Hypothalamus (tissue), 51 donors: ENCODE measurements at regions not wholly inside any gene's neighbourhood (a gene's known extent, or its start where the extent isn't known, plus 50 kb on each side); places are given as distances from the start of the nearest gene placed in this dataset.

ENCODE experiments used
- DNase-seq, 51 donors: peaks; one replicate each; lab custom pipeline; 2025; lab: John Stamatoyannopoulos, UW

DNA sequence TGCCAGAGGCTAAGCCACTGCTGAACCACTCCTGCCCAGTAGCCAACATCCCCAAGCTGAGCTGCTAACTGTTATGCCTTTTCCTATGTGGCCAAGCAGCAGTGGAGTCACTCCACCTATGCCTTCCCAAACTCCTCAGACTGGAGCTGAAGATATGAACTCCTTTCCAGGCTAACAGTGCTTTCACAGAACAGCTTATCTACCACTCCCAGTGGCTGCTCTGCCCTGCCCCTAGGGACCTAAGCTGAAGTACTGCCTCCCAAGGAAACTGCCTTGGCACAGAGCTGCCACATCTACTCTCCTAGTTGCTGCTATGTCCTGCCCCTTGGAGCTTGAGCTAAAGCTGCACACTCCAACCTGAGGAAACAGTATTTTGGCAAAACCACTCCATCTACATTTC, 275.9 kb downstream of the RBM43 start:
- DNase-seq = no peak

DNA sequence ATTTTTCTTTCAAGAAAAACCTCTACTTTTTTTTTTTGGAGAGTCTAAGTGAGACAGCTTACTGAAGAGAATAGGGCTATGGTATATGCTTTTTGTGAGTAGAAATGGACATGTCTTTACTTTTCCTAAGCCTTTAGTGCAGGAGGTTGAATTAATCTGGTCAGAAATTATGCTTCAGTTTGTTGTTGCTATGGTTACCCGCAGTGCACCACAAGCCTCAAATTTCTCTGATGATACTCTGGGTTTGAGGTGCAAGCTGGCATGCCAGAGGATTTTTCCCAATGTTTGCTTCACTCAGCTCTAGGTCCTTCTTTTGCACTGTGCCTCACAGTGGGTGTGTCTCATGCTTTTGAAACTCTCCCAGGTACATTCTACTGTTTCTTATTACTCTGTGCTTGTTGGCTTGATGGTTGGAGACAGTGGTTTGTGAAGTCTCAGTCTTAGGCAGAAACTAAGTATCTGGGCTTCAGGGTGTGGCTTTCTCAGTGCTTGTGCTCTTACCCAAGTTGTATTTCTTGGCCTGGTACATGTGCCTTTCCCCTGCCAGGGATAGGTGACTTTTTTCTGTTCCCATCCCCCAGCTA, 278.3 kb downstream of the RBM43 start:
- no peak for DNase-seq

DNA sequence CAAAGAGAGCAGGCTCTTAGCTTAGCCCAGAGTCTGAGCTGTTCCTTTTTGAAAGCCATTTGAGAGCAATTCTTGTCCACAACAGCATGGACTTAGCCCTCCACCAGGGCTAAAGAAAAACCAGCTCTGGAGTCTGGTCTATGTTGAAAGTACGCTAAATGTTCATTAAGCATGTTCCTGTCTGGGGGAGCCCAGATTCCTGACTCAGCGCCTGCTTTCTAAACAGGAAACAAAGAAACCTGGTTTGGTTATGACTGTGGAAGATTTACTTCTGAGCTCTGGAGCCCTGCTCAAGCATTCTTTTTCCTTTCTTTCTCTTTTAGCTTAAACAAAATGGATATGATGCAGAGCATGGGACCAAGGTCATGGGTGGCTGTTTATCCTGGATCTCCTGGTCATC, 279.8 kb downstream of the RBM43 start:
- DNase-seq = no peak

DNA sequence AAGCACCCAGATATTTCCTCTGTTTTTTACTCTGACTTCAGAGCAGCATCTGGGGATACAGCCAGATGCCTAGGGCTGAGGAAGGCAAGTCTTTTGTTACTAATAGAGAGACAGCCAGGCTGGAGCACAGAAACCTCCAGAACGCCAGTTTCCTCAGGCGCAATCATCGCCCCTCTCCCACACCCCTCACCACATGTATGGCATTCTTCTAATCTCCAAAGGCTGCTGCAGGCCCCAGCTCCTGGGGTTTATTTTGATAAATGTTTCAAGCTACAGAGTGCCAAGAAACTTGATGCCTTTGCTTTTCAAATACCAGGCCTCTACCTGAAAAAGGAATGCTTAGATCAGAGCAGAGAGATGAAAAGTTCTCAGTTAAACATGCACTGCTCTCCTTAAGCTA, 283.6 kb downstream of the RBM43 start:
- no peak for DNase-seq

DNA sequence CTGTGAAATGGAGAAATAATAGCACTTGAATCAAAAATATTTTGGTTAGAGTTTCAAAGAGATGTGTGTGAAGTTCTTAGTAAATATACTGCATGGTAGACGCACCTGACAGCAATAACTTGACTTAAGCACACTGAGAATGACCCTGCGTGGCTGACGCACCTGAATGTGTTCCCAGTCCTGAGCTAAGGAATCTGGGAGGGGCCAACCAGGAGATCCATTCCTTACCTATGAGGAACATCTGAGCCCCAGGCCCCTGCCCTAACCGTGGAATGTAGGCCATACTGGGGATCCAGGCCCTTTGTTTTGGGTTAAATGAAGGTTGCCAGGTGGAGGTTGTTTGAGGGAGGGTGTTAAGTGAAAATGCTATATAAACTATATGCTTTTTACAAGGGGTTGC, 284.4 kb downstream of the RBM43 start:
- no peak for DNase-seq

DNA sequence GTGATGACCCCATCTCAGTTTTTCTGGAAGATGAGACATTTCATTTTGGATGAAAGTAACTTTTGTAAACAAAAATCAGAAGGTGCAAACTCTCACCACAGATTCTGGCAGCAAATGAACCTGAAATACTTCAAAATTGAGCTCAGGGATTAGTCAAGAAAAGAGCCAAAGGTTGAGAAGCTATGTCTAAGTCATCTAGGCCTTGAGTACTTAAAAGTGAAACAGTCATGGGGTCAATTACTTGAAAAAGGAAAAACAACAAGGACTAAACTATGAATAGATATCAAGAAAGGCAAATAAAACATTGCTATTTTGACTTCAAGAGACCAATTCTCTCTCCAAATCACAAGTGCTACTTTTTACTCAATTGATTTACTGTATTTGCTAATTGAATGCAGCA, 285.1 kb downstream of the RBM43 start:
- DNase-seq = no peak

DNA sequence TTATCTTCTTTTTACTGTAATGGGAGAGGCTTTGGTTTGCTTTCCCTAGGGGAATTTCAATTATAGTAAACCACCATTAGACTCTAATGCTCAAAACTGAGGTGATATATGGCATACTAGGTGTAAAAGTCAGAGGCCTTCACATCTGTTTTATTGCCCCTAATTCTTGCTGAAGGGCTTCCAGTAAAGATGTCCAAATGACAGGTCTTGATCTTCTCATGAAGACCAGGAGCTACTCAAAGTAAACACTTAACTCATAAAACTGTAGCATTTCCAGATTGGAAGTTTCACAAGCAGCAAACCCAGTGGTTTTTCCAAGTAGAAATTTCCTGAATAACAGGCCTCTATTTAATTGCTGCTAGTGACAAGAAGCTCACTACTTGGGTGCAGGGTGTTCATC, 286.8 kb downstream of the RBM43 start:
- DNase-seq = no peak

DNA sequence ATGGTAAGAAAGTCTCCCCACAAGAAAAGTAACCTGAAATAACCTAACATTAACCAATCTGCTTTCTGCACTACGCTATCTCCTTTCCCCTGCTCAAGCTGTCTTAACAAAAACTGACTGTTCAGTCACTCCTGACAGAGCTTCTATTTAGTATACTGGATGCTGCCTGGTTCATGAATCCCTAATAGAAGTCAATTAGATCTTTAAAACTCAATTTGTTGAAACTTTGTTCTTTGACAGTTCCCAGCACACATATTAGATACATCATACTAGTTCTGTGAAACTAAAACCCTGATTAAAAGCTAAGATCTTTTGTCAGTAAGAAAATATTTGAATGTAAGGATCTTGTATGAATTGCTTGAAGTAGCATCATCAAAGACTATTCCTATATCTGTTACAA, 287.4 kb downstream of the RBM43 start:
- DNase-seq = no peak

DNA sequence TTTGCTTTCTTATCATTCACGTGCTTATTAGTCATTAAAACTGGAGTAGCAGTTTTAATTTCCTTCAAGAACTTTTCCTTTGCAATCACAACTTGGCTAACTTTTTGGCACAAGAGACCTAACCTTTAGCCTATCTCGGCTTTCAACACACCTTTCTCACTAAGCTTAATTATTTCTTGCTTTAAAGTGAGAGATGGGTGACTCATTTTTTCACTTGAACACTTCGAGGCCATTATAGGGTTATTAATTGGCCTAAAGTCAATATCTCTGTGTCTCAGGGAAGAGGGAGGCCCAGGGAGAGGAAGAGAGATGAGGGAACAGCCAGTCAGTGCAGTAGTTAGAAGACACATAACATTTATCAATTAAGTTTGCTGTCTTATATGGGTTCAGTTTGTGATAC, 289.8 kb downstream of the RBM43 start:
- no peak for DNase-seq

DNA sequence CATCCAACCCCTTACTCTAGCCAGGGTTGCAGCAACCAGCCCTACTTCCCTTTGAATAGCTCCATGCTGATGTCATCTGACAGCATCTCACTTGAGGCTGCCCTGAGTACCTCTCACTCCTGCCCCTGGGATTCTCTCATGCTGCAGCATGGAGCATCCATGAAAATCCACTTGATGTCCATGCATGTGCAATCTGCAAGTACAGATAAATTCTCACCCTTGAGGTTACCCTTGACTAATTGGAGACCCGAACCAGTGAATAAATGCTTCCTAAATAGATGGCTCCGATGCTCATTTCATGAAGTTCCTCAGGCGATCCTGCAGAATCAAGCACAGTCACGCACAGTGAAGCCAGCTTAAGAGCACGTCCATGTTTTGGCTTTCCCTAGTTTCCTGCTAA, 298.3 kb downstream of the RBM43 start:
- no peak for DNase-seq

DNA sequence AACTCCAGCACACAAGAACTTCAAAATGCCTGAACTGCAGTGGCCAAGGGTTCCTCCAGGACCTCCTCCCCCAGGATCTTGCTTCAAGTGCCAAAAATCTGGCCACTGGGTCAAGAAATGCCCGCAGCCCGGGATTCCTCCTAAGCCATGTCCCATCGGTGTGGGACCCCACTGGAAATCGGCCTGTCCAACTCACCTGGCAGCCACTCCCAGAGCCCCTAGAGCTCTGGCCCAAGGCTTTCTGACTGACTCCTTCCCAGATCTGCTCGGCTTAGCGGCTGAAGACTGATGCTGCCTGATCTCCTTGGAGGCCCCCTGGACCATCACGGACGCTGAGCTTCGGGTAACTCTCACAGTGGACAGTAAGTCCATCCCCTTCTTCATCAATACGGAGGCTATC, 306.4 kb downstream of the RBM43 start:
- no peak for DNase-seq

DNA sequence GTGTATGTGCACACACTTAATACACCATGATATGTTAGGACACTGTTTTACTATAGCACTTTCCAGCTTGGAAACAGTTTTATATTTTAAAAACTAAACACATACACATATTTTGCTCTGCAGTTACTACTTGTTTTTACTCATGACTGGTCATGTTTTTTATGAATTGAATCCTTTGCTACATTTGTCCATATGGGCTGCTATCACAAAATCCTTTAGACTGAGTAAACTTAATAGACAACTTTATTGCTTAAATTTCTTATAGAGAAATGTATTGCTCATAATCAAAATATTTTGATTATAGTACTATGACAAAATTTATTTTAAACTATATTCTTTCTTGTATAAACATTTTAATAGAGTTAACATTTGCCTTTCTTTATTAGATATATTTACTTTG, 314.8 kb downstream of the RBM43 start:
- DNase-seq = no peak

DNA sequence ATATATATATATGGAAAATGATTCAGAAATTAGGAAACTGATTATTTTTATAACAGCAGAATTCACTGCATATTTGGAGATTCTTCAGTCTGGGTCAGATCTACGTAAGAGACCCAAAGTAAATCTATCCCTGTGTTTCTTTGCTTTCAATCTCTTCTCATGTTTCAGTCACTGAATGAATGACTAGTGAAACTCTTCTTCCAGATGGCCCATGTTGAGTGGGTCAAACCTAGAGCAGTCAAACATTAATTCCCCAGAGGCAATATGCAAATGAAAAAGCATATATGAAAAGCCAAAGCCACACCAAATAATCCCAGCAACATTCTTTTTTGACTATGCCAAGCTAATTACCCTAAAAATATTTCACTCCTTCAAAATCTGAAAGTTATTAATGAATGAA, 317.3 kb downstream of the RBM43 start:
- no peak for DNase-seq

DNA sequence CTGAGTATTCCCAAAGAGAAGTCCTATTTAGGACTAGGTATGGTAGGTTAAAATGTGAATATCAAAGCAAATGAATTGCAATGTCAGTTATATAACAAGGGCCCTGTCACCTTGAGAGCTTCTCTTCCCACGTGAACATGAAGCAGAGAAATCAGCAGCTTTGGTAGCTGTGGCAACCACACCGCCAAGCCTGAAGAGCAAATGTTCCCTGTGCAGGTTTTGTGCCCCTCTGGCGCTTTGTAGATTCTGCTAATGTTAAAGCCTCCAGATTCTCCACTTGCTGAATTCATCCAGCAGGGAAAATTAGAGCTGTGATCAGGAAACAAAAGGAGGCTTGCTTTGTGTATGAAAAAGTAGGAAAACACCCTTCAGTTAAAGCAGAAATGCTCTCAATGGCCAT, 322.6 kb downstream of the RBM43 start:
- peak in 12 of 51 donors; percentile 0 to 40 (median 4) for DNase-seq

DNA sequence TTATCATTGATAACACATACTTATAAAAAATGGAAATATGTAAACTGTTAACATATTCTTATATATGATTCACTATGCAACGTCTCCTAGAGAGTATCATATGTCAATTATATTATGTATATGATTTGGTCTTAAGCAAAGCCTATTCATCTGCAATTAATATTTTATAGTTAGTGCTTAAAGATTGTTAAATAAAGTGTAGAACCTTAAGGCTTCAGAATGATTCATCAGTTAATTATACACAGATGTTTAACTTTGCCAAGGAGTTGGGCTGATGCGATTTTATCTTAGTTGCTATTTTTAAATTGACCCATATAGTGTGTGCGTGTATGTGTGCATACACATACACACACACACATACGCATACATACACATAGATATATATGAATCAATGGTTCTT, 323.1 kb downstream of the RBM43 start:
- DNase-seq = no peak

DNA sequence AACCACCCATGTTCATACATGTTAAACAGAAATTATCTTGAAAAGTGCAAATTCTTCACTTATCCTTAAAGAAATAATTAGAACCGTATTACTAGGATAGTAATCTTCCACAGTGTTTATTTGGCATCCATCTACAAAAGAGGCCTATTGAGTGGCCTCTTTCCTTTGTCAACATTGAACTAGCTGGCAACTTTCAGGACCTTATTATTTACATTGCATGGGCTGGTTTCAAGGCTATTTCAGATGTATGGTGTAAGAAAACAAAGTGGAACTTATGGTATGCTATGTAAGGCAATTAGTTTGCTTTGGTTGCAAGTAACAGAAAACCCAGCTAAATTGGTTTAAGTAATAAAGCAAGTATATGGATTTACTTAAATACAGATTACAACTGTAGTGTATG, 324.6 kb downstream of the RBM43 start:
- no peak for DNase-seq

DNA sequence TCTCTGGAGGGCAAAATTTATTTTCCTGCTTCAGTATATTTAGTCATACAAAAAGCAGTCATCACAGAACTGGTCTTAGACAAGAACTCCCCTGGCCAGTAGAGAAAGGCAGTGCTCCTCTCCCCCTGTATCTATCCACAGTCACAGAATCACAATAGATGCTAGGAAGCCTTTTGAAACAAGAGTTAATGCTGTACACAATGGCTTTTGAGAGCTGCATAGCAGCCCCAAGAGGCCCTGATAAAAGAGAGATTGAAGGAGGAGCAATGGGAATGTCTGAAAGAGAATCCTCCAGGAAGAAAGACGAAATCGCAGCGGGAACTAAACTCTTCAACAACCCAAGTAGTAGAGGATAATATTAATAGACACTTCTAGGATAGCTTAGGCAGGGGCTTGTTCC, 330.2 kb downstream of the RBM43 start:
- no peak for DNase-seq

DNA sequence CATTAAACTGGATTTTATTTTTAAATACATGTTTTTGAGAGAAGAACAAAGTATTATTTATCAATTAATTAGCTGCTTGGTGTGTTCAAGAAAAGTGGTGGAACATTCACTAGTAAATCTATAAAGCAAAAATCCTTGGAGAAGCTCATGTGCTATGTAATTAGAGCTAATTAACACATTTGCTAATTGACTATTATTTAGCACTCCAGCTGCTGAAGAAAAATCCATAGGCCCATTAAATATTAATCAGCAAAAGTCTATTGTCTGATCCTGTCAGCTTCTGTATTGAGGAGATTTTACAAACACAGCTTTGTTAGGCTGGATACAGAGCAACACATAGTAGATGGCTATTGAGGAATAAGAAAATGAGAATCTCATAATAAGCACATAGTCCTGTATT, 336.1 kb downstream of the RBM43 start:
- DNase-seq = no peak

DNA sequence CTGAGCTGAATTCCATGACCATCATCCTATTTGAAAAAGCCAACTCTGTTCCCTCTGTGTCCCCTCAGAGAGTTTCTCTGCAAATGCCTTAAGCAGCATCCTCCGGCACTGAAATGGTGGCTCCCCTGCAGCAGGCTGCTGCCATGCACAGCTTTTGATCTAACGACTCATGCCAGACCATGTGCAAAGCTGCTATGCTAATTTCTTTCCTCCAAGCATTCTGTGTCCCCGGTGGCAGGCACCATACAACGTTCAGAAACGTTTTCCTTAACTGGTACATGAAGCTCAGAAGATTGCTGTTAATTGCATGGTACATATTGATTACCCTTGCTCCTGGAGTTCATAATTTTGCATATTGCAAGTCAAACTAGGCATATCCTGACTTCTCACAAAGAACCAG, 336.8 kb downstream of the RBM43 start:
- DNase-seq = no peak

DNA sequence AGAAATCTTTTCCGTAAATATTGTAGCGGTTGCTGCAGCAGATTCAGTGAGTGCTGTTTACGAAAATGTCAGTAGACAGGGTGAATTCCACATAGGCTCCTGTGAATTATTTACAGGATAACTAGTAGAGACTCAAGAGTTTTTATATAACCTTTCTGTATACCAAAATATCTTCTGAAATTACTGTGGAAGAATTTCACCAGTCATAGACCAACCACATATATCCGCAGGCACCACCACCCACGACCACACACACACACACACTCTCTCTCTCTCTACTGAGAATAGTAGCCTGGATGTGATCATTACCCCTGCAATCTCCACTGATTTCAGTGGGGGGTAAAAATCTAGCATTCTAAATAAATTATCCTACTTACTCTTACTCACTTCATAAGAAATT, 341.8 kb downstream of the RBM43 start:
- DNase-seq = no peak

DNA sequence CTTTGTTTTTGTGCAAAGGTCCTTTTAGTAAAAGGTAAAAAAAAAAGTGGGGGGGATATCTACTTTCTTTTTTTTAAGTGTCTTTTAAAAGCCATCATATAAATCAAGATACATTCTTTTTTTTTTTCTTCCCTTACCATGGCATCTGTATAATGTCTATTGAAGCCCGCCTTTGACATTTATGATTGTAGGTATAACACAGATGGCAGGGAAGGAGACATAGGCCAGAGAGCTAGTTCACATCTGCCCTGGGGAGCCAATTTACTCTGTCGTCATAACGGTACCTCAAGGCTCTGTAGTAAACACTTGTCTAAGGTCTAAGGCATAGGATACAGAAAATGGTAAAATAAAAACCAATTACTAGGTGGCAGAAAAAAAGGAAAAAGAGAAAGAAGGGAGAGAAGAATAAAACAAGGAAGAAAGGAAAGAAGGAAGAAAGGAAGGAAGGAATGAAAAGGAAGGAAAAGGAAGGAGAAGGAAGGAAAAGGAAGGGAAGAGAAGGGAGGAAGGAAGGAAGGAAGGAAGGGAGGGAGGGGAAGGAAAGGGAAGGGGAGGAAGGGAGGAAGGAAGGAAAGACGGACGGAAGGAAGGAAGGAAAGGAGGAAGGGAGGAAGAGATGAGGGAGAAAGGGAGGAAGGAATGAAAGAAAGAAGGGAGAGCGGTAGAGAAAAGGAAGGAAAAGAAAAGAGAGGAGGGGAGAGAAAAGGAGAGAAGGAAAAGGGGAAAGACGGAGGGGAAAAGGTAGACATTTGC, 343.5 kb downstream of the RBM43 start:
- DNase-seq = no peak

DNA sequence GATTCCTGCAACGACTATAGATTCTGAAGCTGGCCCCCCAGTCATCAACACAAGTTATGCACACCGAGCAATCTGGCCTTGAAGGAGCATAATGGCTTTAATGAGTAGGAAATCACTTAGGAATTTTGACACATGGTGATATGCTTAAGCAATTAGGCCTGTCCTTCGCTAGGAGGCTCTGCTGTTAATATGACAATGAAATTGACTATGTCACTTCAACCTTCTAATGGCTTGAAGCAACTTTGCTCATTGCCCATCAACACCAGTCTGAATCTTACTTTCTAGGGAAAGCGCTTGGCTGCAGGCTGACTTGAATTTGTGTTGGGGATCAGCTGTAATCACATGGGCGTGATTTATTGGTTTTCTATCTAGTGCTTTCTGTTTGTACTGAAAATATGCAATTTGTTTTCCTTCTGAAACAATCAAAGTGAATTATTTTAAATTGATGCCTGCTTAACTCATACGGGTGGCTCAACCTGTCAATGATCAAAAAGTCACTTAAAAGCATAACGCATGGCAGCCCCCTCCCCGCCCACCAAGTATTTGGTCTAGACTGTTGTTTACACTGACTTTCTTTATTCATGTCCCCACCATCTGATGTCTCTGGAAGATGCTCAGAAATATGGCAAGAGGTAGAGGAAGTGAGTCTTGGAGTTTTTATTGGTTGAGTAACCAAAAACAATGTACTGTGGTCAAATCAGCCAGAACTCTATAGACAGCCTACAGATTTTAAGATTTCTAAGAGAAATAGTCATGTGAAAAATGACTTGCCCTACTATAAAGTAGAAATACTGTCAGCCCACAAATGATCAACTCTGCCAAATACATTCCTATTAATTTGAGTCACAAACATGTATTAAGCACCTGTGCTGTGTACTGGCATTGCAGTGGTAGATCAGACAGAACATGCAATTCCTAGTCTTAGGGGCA, 344.9 kb downstream of the RBM43 start:
- DNase-seq = no peak
